NCI-H226 (cell line): ENCODE measurements at regions not wholly inside any gene's neighbourhood (a gene's known extent, or its start where the extent isn't known, plus 50 kb on each side); places are given as distances from the start of the nearest gene placed in this dataset.

ENCODE experiments used
- DNase-seq: peaks from one replicate; pipeline ENCODE4 v3.0.0-alpha.2; 2015

GRCh38 chr7:41162612-41163011, 540.3 kb downstream of the INHBA start:
- DNase-seq, result no peak

- DNase-seq, result no peak
These were observed 541.8 kb downstream of the INHBA start for GRCh38 chr7:41161041-41161587.

DNA sequence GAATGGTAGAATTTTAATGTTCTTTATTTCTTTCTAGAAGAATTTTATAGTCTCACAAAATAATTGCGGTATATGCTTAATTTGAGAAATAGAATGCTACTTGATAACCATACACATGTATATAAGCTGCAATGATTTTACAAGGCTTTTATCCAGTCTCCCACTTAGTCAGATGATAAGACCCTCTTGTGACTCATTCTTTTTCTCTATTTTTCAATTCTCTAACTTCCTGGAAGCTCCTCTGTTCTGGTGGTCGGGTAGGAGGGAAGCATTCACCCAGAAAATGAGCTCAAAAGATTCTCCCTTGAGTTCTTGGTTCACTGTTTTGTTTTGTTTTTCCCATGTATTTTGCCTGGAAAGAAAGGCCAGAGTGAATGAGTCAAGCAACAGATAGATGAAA, 546.6 kb downstream of the INHBA start:
- peak; percentile 48 for DNase-seq

- no peak for DNase-seq
These were observed 549.6 kb downstream of the INHBA start for GRCh38 chr7:41153268-41153667.

DNA sequence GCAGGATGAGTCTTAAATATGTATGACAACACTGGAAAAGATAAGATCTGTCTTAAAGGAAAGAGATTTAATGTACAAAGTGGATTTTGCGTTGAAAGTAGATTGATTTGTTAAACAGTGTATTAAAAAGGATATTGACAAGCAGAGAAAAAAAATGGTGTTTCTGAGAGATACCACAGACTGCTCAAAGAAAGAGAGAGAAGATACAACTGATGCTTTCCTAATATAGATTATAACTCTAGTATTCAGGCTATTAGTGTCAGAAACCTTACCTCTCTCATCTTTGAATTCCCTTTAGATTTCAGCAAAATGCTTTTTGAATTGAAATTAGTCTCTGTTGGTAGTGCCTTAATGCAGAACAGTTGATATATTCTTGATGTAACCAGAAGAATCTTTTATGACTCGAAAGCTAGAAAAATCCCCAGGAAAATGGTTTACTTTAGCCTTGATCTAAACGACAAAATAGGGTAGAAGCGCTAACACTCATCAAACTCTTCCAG, 550.7 kb downstream of the INHBA start:
- no peak for DNase-seq

GRCh38 chr7:41149576-41149975, 553.3 kb downstream of the INHBA start:
- DNase-seq, result no peak

GRCh38 chr7:41148521-41148951, 554.4 kb downstream of the INHBA start:
- DNase-seq, result peak; percentile 89

- no peak for DNase-seq
These were observed 555.0 kb downstream of the INHBA start for GRCh38 chr7:41147606-41148485.

DNA sequence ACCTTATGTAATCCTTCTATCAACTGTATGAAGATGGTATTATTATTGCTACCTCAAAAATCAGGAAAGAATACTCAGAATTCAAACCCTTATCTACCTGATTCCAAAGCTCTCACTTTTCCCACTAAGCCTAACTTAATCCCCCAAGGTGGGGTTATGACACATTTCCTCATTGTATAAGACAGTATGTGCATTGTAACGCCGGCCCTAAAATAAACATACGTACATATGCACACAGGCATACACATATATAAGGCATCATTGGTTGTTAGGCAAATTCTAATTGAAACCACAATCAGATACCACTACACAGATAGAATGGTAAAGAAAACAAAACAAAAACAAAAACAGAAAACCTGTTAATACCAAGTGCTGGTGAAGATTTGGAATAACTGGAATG, 556.5 kb downstream of the INHBA start:
- DNase-seq, result no peak

GRCh38 chr7:41145656-41146055, 557.2 kb downstream of the INHBA start:
- DNase-seq, result no peak

GRCh38 chr7:41142904-41143473, 559.9 kb downstream of the INHBA start:
- no peak for DNase-seq

DNA sequence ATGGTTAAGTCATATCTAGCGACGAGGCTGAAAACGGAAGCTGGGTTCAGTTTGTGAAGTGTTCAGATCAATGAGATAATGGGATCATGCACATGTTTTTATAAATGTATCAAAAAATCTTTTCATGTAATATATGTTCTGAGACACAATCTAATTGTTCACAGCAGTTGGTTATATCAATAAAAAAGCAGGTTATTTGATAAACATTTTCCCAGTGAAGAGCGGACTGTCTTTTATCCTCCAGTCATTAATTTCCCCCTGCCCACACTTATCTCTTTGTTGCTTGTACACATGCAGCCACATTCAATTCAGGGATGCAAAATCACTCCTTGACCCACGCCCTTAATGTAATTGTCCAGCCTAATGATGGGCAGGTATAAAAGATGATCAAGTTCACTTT, 563.1 kb downstream of the INHBA start:
- no peak for DNase-seq

DNA sequence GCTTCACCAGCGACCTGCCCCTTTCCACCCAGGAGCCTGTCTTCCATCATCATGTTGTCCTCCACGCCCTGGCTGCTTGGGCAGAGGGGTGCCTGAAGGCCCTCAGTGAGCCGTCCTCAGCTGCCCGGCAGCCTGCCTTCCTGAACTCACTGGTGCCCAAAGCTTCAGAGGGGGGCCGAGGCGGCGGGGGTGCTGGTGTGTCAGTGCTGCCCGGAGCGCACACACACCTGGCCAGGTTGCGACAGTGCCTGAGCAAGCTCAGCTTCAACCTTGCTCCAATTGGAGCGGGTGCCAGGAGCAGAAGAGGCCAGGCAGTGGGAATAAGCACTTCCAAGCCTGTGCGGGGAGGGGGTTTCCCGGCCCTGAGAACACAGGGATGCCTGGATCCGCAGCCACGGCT, 566.3 kb downstream of the INHBA start:
- DNase-seq, result no peak

DNA sequence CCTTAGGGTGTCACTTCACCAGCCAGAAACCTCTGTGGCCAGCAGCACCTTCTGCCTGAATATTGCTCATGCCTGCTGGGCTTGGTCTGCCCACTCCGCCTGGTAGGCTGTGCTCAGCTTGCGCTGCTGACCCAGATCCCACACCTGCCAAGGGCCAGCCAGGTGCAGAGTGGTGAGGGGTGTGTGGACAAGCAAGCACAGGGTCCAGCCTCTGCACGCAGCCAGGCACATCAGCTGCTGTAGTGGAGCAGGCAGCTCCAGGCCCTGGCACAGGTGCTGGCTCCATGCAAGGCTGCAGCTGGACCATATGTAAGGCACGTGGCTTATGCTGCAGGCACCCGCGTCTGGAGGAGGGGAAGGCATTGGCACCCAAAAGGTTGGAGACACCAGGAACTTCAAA, 567.4 kb downstream of the INHBA start:
- DNase-seq, result no peak

DNA sequence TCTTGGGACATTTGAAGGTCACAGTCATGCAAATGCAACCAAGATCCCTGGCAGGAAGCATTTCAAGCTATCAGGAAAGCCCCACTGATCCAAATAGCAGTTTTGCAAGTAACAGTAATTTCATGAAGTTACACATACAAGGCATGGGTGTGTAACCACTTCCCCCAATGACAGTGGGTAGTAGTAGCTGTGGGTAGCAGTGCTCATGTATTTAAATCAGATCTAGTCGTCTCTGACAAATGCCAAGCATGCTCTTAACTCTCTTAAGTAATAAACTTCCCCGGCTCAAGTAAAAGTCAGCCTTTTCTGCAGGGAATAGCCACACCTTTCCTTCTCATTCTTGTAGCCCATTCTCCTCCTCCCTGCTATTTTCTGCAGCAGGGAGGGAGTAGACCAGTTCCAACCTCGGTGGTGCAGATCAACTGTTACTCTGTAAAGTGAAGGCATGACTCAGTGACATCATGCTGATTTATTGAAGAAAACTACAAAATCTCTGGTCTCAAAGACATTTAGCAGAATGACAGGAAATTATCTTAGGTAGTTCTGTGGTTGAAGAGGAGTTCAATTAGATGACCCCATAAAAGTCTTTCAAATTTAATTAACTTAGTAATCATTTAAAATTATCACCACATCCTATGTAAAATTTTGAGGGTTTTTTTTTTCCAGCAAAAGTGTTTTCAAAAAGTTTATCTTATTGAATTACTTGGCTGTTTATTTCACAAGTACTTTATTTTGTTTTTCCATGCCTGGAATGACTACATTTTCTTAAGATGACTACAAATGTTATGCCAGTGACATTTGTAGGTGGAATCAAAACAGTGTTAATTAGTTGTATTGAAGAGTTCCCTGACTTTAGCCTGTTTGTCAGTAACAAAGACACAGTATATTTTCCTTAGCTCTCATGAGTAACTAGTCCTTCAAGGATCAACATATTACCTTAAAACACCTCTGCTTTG, 568.3 kb downstream of the INHBA start:
- DNase-seq, result peak; percentile 73

DNA sequence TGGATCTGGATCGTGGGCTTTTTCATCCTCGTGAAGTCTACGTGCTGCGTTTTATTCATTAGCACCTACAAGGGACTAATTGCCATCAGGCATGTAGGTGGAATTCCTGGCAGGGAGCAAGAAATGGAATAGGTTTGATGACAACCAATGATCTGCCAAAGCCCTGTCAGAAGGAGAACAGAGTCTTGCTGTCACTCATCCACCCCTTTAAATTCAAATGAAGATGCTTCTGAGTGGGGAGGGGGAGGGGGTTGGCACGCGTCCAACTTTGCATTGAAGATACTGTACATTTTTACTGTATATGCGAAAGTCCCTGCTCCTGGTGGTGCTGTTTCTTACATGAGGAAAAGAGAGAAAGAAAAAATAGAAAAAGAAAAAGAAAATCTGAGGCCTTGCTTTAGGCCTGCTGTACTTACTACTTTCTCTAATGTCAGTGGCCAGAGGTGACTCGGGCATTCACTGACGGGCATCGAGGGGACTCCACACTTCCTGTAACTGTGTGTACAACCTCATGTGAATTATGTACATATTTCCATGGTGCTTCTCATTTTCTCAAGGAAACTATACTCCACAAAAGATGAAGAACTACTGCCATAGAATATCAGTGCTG, 569.1 kb downstream of the INHBA start:
- DNase-seq, result no peak

GRCh38 chr7:41131956-41132355, 570.9 kb downstream of the INHBA start:
- no peak for DNase-seq

GRCh38 chr7:41130561-41131236, 572.2 kb downstream of the INHBA start:
- DNase-seq, result no peak

GRCh38 chr7:41130086-41130485, 572.8 kb downstream of the INHBA start:
- DNase-seq, result no peak

DNA sequence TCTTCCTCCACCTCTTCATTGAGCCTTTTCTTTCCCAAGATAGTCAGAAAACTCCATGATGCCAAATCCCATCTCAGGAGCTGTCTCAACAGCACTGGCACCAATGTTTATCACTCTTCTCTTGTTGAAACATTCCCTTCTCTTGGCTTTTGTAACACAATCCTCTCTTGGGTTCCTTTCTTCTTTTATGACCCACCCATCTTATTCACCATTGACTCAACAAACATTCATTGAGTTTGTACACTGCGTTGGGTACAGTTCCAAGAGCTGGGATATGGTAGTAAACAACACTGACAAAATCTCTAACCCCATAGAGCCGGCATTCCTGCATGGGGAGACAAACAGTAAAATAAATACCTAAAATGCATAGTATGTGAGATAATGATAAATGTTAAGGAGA, 577.5 kb downstream of the INHBA start:
- no peak for DNase-seq

DNA sequence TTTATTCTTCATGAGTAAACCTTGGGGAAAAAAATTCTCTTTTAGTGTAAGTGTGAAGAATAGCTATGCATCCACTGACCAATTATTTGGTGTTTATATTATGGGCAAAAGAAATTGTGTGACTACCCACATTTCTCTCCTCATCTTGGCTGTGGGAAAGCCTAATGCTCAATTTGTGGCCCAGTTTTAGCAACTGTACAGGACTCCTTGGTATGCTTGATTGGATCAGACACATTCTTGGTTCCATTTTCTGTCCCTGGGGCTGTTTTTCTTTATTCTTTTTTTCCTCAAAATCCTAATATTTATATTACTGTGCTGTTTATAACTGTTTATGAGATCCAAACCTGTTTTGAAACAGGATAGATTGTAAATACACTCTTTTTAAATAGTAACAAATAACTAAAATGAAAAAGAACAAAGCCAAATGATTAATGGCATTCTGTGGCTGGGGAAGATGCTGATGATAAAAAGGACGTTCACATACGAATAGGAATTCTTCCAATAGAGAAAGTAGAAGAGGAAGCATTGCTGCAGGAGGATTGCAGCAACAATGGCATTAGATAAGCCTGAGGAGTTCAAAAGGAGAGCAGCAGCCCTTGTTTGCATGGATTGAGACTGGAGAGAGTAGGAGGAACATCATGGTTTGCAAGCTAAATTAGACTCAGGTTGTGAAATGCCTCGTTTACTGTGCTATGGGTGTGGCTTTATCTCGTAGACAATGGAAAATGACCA, 580.5 kb downstream of the INHBA start:
- DNase-seq, result peak; percentile 27
